Natural killer cell (primary cell): ENCODE measurements at regions not wholly inside any gene's neighbourhood (a gene's known extent, or its start where the extent isn't known, plus 50 kb on each side); places are given as distances from the start of the nearest gene placed in this dataset.

ENCODE experiments used
- ATAC-seq, 3 donors: fragments of 150-1000 bp in 2 of 3; fragments of 200-7000 bp in 1 of 3; cut with Tn5 transposase; 1 replicate in 1 of 3; 2 replicates in 2 of 3; pipeline ENCODE4 v1.10.0; 2021; ENCODE audit warnings: mild to moderate bottlenecking in 2 of 3, moderate library complexity in 2 of 3
- DNase-seq, 2 donors: peaks; one replicate each; pipeline versions ENCODE4 v3.0.0 to v3.0.0-alpha.2; 2013 to 2021; ENCODE audit warnings: mixed read lengths in 1 of 2
- H3K27ac ChIP-seq: one replicate; pipeline ENCODE4 v1.5.1; 2013; ENCODE audit warnings: mild to moderate bottlenecking, low read length
- H3K27me3 ChIP-seq: one replicate; pipeline ENCODE4 v1.6.1; 2013; ENCODE audit warnings: low read length; ENCODE audit not compliant: control insufficient read depth, insufficient read depth
- H3K36me3 ChIP-seq: one replicate; pipeline ENCODE4 v1.6.1; 2013; ENCODE audit warnings: low read length; ENCODE audit not compliant: control insufficient read depth, insufficient read depth
- H3K4me1 ChIP-seq: one replicate; pipeline ENCODE4 v1.6.1; 2013; ENCODE audit warnings: low read length; ENCODE audit not compliant: control insufficient read depth, insufficient read depth
- H3K4me3 ChIP-seq: one replicate; pipeline ENCODE4 v1.5.1; 2013; ENCODE audit warnings: low read length
- H3K9me3 ChIP-seq: one replicate; pipeline ENCODE4 v1.6.1; 2013; ENCODE audit warnings: low read length; ENCODE audit not compliant: control insufficient read depth, insufficient read depth
- H3K27ac Mint-ChIP-seq, 2 donors: one replicate each; pipeline ENCODE4 v1.8.0; 2022; ENCODE audit warnings: mild to moderate bottlenecking in 2 of 2, mixed read lengths in 2 of 2, moderate library complexity in 1 of 2
- H3K27me3 Mint-ChIP-seq, 2 donors: one replicate each; pipeline ENCODE4 v1.8.0; 2022; ENCODE audit warnings: low read depth in 2 of 2, mixed read lengths in 2 of 2
- H3K36me3 Mint-ChIP-seq: one replicate; pipeline ENCODE4 v1.8.0; 2022; ENCODE audit warnings: mixed read lengths
- H3K4me1 Mint-ChIP-seq, 2 donors: one replicate each; pipeline ENCODE4 v1.8.0; 2022; ENCODE audit warnings: mixed read lengths in 2 of 2
- H3K4me3 Mint-ChIP-seq: one replicate; pipeline ENCODE4 v1.8.0; 2022; ENCODE audit warnings: mild to moderate bottlenecking, moderate library complexity, mixed read lengths
- H3K9me3 Mint-ChIP-seq, 2 donors: one replicate each; pipeline ENCODE4 v1.8.0; 2022; ENCODE audit warnings: mixed read lengths in 2 of 2
- WGBS: methylation state at CpG from one replicate; pipeline ENCODE4 v1.1.7; 2013; ENCODE audit warnings: missing lambda C conversion rate; ENCODE audit not compliant: insufficient coverage; 5-methylcytosine and 5-hydroxymethylcytosine counted together
- intact Hi-C: fragments of 100-400 bp; cut with micrococcal nuclease; formaldehyde crosslinking; loops from one replicate; pipeline ENCODE4 v1.14.2; 2022
- TF ChIP-seq, protein P1 (sequence below): fragments of 200-600 bp; IDR thresholded peaks from one replicate; pipeline ENCODE4 v1.8.0; 2022; ENCODE audit warnings: antibody characterized with exemption

DNA sequence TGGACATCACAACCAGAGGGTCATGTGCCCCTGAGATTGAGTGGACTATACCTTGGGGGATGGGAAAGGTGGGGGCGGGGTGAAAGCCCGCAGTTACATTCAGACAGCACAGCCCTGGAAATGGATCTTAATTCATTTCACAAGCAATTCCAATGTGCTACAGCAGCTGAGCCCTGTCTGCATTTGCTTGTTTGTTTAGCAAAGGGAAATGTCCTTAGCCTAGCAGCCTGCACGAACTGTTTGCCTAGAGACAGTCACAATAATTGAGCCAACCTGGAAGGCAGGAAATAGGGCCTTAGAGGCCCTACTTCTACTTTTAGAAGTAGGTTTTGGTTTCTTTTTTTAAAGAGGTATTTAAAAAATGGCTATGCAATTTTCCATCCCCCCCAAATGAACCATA, 177.3 kb upstream of the KL start:
- Mint-ChIP-seq H3K36me3 (peaks cover 3% of the 10 kb centered on the region), H3K4me3 (no peak overlapping the region), H3K27ac (no peak overlapping the region), H3K4me1 (no peaks in the 10 kb centered on the region), H3K27me3 (peaks cover 5 to 7% of the 10 kb centered on the region in 2 donors), H3K9me3 (peaks cover 3 to 4% of the 10 kb centered on the region in 2 donors)
- H3K4me3 ChIP-seq, result no peak overlapping the region
- ATAC-seq, result no peak
- peak in 1 of 2 donors; percentile 22 for DNase-seq
- no peaks in the 10 kb centered on the region for H3K27me3 ChIP-seq
- no peaks in the 10 kb centered on the region for H3K9me3 ChIP-seq
- intact Hi-C loops, result no loop called here
- TF ChIP-seq, protein P1, sequence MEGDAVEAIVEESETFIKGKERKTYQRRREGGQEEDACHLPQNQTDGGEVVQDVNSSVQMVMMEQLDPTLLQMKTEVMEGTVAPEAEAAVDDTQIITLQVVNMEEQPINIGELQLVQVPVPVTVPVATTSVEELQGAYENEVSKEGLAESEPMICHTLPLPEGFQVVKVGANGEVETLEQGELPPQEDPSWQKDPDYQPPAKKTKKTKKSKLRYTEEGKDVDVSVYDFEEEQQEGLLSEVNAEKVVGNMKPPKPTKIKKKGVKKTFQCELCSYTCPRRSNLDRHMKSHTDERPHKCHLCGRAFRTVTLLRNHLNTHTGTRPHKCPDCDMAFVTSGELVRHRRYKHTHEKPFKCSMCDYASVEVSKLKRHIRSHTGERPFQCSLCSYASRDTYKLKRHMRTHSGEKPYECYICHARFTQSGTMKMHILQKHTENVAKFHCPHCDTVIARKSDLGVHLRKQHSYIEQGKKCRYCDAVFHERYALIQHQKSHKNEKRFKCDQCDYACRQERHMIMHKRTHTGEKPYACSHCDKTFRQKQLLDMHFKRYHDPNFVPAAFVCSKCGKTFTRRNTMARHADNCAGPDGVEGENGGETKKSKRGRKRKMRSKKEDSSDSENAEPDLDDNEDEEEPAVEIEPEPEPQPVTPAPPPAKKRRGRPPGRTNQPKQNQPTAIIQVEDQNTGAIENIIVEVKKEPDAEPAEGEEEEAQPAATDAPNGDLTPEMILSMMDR, result no peak
- no peaks in the 10 kb centered on the region for H3K36me3 ChIP-seq
- H3K27ac ChIP-seq, result no peak overlapping the region
- 9% methylated on average over 1 of the region's 3 CpGs for WGBS
- H3K4me1 ChIP-seq, result no peaks in the 10 kb centered on the region

DNA sequence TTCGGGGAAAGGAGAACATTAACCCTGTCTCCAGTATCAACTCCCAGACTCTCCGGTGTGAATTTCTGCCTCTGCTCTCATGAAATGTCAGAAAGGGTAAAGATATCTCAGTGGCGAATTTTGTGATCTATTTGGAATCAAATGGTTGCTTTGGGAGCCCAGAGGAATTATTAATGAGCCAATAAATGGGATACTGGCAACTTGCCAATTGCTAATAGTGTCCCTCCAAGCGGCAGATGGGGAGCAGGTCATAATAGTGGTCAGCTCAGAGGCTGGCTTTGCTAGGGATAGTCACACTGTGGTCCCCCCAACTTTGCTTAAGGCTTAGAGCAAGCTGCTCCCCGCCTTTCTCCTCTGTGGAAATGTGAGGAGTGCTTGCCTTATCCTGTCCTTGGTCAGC, 176.1 kb upstream of the KL start:
- Histone ChIP-seq H3K27me3 (no peaks in the 10 kb centered on the region), H3K27ac (no peak overlapping the region), H3K4me3 (no peak overlapping the region), H3K9me3 (no peaks in the 10 kb centered on the region), H3K36me3 (no peaks in the 10 kb centered on the region), H3K4me1 (no peaks in the 10 kb centered on the region)
- no peaks in the 10 kb centered on the region for H3K36me3 Mint-ChIP-seq
- peaks cover 0 to 3% of the 10 kb centered on the region in 2 donors for H3K9me3 Mint-ChIP-seq
- H3K4me3 Mint-ChIP-seq, result no peak overlapping the region
- ATAC-seq (no peak), DNase-seq (no peak)
- H3K27ac Mint-ChIP-seq, result no peak overlapping the region
- intact Hi-C loops, result no loop called here
- peaks cover 0 to 10% of the 10 kb centered on the region in 2 donors for H3K27me3 Mint-ChIP-seq
- H3K4me1 Mint-ChIP-seq, result no peaks in the 10 kb centered on the region
- WGBS, result 94% methylated on average over 5 of the region's 5 CpGs
- TF ChIP-seq, protein P1, result no peak

DNA sequence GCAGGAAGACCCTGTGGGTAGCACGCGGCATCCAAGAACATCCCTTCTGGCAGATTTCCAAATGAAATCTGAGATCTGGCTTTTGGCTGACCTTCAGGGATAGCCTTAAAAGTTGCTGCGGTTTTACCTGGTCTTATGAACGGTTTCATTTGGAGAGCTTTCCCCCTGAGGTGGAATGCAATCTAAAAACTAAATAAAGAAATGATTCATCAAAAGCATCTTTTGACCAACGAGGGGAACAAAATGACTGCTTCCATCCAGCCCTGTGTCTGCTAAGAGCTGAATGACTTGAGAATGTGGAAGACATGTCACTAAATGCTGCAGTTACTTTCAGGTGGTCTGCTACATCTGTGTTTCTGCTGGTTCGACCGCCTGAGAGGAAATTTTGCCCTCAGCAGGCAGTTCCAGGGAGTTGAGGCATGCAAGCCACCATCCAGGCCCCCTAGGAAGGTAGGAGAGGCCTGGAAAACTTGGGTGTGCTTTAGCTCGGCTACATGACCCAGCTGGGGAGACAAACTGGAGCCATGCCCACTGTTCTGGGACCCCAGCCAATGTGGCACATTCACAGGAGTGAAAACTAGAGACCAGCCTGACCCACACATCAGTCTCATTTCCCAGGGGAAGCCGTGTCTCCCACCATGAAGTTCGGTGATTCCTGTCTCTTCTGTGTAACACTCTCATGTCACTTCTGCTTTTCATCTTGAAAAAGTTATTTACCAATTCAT, 175.1 kb upstream of the KL start:
- H3K4me1 ChIP-seq, result no peaks in the 10 kb centered on the region
- H3K36me3 ChIP-seq, result no peaks in the 10 kb centered on the region
- H3K4me3 ChIP-seq, result no peak overlapping the region
- no peaks in the 10 kb centered on the region for H3K9me3 Mint-ChIP-seq
- 56% methylated on average over 10 of the region's 10 CpGs for WGBS
- DNase-seq (no peak), ATAC-seq (no peak)
- peaks cover 0 to 6% of the 10 kb centered on the region in 2 donors for H3K27me3 Mint-ChIP-seq
- no peak overlapping the region for H3K4me3 Mint-ChIP-seq
- H3K27ac ChIP-seq, result no peak overlapping the region
- no peaks in the 10 kb centered on the region for H3K4me1 Mint-ChIP-seq
- H3K36me3 Mint-ChIP-seq, result no peaks in the 10 kb centered on the region
- no peaks in the 10 kb centered on the region for H3K9me3 ChIP-seq
- intact Hi-C loops, result no loop called here
- no peaks in the 10 kb centered on the region for H3K27me3 ChIP-seq
- TF ChIP-seq, protein P1, result no peak
- no peak overlapping the region for H3K27ac Mint-ChIP-seq
